Activated CD4-positive, alpha-beta T cell treated with anti-CD3 and anti-CD28 coated beads, Interleukin-2, amount 50 U/mL, for 16 hours (primary cell): ENCODE measurements at regions not wholly inside any gene's neighbourhood (a gene's known extent, or its start where the extent isn't known, plus 50 kb on each side); places are given as distances from the start of the nearest gene placed in this dataset.

Source experiments
- DNase-seq: peaks from one replicate; pipeline ENCODE4 v3.0.0-alpha.2; 2020

- DNase-seq = no peak
Observed at GRCh38 chr3:117266806-117267205, 557.2 kb downstream of the TUSC7 start.

GRCh38 chr3:117268318-117268717 is 558.7 kb downstream of the TUSC7 start:
- DNase-seq = no peak

- no peak for DNase-seq
Observed at GRCh38 chr3:117272274-117272673, 562.7 kb downstream of the TUSC7 start.

GRCh38 chr3:117272876-117273523 is 563.4 kb downstream of the TUSC7 start:
- DNase-seq = no peak

GRCh38 chr3:117277816-117278215 is 568.2 kb downstream of the TUSC7 start:
- no peak for DNase-seq

GRCh38 chr3:117278424-117279190 is 569.0 kb downstream of the TUSC7 start:
- no peak for DNase-seq

GRCh38 chr3:117281371-117281770 is 571.8 kb downstream of the TUSC7 start:
- DNase-seq = no peak

- DNase-seq = no peak
Observed at GRCh38 chr3:117282566-117282965, 573.0 kb downstream of the TUSC7 start.

GRCh38 chr3:117285737-117286136 is 576.2 kb downstream of the TUSC7 start:
- no peak for DNase-seq

- no peak for DNase-seq
Observed at GRCh38 chr3:117286488-117286887, 576.9 kb downstream of the TUSC7 start.

GRCh38 chr3:117287602-117288001 is 578.0 kb downstream of the TUSC7 start:
- DNase-seq = no peak

GRCh38 chr3:117291476-117291875 is 581.9 kb downstream of the TUSC7 start:
- DNase-seq = no peak

GRCh38 chr3:117297065-117297464 is 587.5 kb downstream of the TUSC7 start:
- DNase-seq = no peak

- DNase-seq = no peak
Observed at GRCh38 chr3:117297541-117297940, 588.0 kb downstream of the TUSC7 start.

GRCh38 chr3:117298273-117298672 is 588.7 kb downstream of the TUSC7 start:
- no peak for DNase-seq

GRCh38 chr3:117302428-117302827 is 592.8 kb downstream of the TUSC7 start:
- no peak for DNase-seq

GRCh38 chr3:117303443-117303842 is 593.9 kb downstream of the TUSC7 start:
- DNase-seq = no peak

- no peak for DNase-seq
Observed at GRCh38 chr3:117304681-117305080, 595.1 kb downstream of the TUSC7 start.

GRCh38 chr3:117305681-117306080 is 596.1 kb downstream of the TUSC7 start:
- no peak for DNase-seq

- no peak for DNase-seq
Observed at GRCh38 chr3:117306299-117306698, 596.7 kb downstream of the TUSC7 start.

- DNase-seq = no peak
Observed at GRCh38 chr3:117308353-117308752, 598.8 kb downstream of the TUSC7 start.

- no peak for DNase-seq
Observed at GRCh38 chr3:117308756-117309155, 599.2 kb downstream of the TUSC7 start.

- DNase-seq = no peak
Observed at GRCh38 chr3:117310536-117310935, 601.0 kb downstream of the TUSC7 start.

GRCh38 chr3:117314441-117315150 is 605.0 kb downstream of the TUSC7 start:
- DNase-seq = no peak
